HepG2 (cell line): ENCODE measurements at regions not wholly inside any gene's neighbourhood (a gene's known extent, or its start where the extent isn't known, plus 50 kb on each side); places are given as distances from the start of the nearest gene placed in this dataset.
"Not testable (repeated sequence)": the region's sequence is repeated elsewhere in the genome, so short reads cannot be mapped to it uniquely, and the experiment has no call there.

Experiments
- ATAC-seq: fragments of 200-7000 bp; cut with Tn5 transposase; 3 replicates; pipeline ENCODE4 v1.9.1; 2020; ENCODE audit warnings: mild to moderate bottlenecking, moderate library complexity
- BruUV-seq: library from RNA; stranded (reverse); fragments of 400-500 nt; replicated peaks from 2 replicates; lab custom pipeline; 2021; lab: Mats Ljungman, UMichigan
- CTCF ChIA-PET: fragments of 300-600 bp; formaldehyde crosslinking; extraction: SDS; loops from one replicate; lab custom pipeline; 2021; ENCODE audit warnings: low total read pairs, inconsistent platforms, low intra/inter-chr PET ratio; lab: Yijun Ruan, JAX
- POLR2A ChIA-PET: fragments of 350-600 bp; sonication (Branson Sonifier 250); formaldehyde crosslinking; loops from one replicate; lab custom pipeline; 2020; ENCODE audit warnings: antibody characterized with exemption, inconsistent platforms; lab: Yijun Ruan, JAX
- DNase-seq: peaks from one replicate; pipeline ENCODE4 v3.0.0-alpha.2; 2015; ENCODE audit warnings: low spot score
- FAIRE-seq: peaks from 3 replicates; lab custom pipeline; 2011; peaks lifted over from hg19 to GRCh38; lab: Jason Lieb, UNC
- H2AFZ ChIP-seq: one replicate; pipeline ENCODE4 v1.6.1; 2011; ENCODE audit warnings: low read length, inconsistent platforms
- H3K27ac ChIP-seq: fragments of 300-600 bp; 3 replicates; pipeline ENCODE4 v1.8.0; 2011; ENCODE audit warnings: mixed run types, mild to moderate bottlenecking, mixed read lengths, low read length, inconsistent platforms; ENCODE audit not compliant: insufficient read depth; ENCODE audit errors: extremely low read length
- H3K27me3 ChIP-seq, 2 experiments: fragments of 200-600 bp in 1 of 2; 2 replicates in 1 of 2; 3 replicates in 1 of 2; pipeline versions ENCODE4 v1.6.0 to v1.8.0; 2011; ENCODE audit warnings: low read length in 2 of 2, mild to moderate bottlenecking in 2 of 2, moderate library complexity in 2 of 2, inconsistent platforms in 1 of 2; ENCODE audit not compliant: insufficient read depth in 2 of 2, control insufficient read depth in 1 of 2
- H3K36me3 ChIP-seq, 2 experiments: fragments of 200-600 bp in 1 of 2; replicated peaks in 1 of 2; 2 replicates in 1 of 2; 3 replicates in 1 of 2; pipeline versions ENCODE4 v1.5.1 to v1.8.0; 2011; ENCODE audit warnings: low read length in 2 of 2, inconsistent platforms in 1 of 2; ENCODE audit not compliant: insufficient read depth in 2 of 2, control insufficient read depth in 1 of 2
- H3K4me1 ChIP-seq: 2 replicates; pipeline ENCODE4 v1.5.1; 2012; ENCODE audit warnings: low read length, inconsistent platforms; ENCODE audit not compliant: insufficient read depth
- H3K4me2 ChIP-seq: 2 replicates; pipeline ENCODE4 v1.6.0; 2011; ENCODE audit warnings: low read depth, low read length, inconsistent platforms
- H3K4me3 ChIP-seq, 3 experiments: fragments of 200-600 bp in 1 of 3; sonication (generic), shearing (Covaris generic) in 1 of 3; replicated peaks in 1 of 3; 2 replicates each; pipeline ENCODE4 v1.5.1; 2011 to 2016; ENCODE audit warnings: low read length in 3 of 3, inconsistent platforms in 2 of 3, low read depth in 2 of 3, mild to moderate bottlenecking in 2 of 3, control low read depth in 1 of 3, mixed read lengths in 1 of 3; ENCODE audit not compliant: insufficient read depth in 1 of 3
- H3K79me2 ChIP-seq: one replicate; pipeline ENCODE4 v1.6.1; 2011; ENCODE audit warnings: low read length, inconsistent platforms; ENCODE audit not compliant: insufficient read depth
- H3K9ac ChIP-seq: 2 replicates; pipeline ENCODE4 v1.6.0; 2011; ENCODE audit warnings: mild to moderate bottlenecking, low read depth, low read length, inconsistent platforms; ENCODE audit not compliant: insufficient read depth
- H3K9me3 ChIP-seq: 2 replicates; pipeline ENCODE4 v1.5.1; 2012; ENCODE audit warnings: mild to moderate bottlenecking, low read length
- H4K20me1 ChIP-seq: 2 replicates; pipeline ENCODE4 v1.6.0; 2011; ENCODE audit warnings: inconsistent platforms, mild to moderate bottlenecking, low read length, moderate library complexity; ENCODE audit not compliant: insufficient read depth
- ARID5B ChIP-seq: IDR thresholded peaks from 2 replicates; pipeline ENCODE4 v1.4.0; 2020; ENCODE audit warnings: mild to moderate bottlenecking, missing genetic modification reagents
- FOXO4 ChIP-seq: sonication (generic); formaldehyde crosslinking; conservative IDR thresholded peaks from 2 replicates; pipeline ENCODE4 v1.8.1; 2023; ENCODE audit warnings: missing genetic modification reagents
- HIVEP1 ChIP-seq: sonication (generic); formaldehyde crosslinking; IDR thresholded peaks from 2 replicates; pipeline ENCODE4 v1.4.0; 2020; ENCODE audit warnings: mild to moderate bottlenecking, missing genetic modification reagents
- NR2F6 ChIP-seq, 2 experiments: IDR thresholded peaks; 2 replicates each; pipeline ENCODE4 v1.6.1; 2016; ENCODE audit warnings: antibody characterized with exemption in 1 of 2, mild to moderate bottlenecking in 1 of 2
- RCOR2 ChIP-seq: IDR thresholded peaks from 2 replicates; pipeline ENCODE4 v1.6.1; 2016; ENCODE audit warnings: missing biosample characterization, missing genetic modification reagents
- THRA ChIP-seq: sonication (generic); formaldehyde crosslinking; IDR thresholded peaks from 2 replicates; pipeline ENCODE4 v1.4.0; 2020; ENCODE audit warnings: missing genetic modification reagents, borderline replicate concordance
- ZMYM3 ChIP-seq: sonication (generic); formaldehyde crosslinking; IDR thresholded peaks from 2 replicates; pipeline ENCODE4 v1.5.1; 2020; ENCODE audit warnings: mild to moderate bottlenecking, missing genetic modification reagents
- ZNF260 ChIP-seq: sonication (generic); formaldehyde crosslinking; IDR thresholded peaks from 2 replicates; pipeline ENCODE4 v1.4.0; 2020; ENCODE audit warnings: missing genetic modification reagents, low read depth, mild to moderate bottlenecking, borderline replicate concordance
- ZNF382 ChIP-seq: sonication (generic); formaldehyde crosslinking; IDR thresholded peaks from 2 replicates; pipeline ENCODE4 v1.5.0; 2020; ENCODE audit warnings: missing genetic modification reagents, mild to moderate bottlenecking, borderline replicate concordance
- ZSCAN31 ChIP-seq: sonication (generic); formaldehyde crosslinking; IDR thresholded peaks from 2 replicates; pipeline ENCODE4 v1.5.0; 2020; ENCODE audit warnings: low read depth, mild to moderate bottlenecking, missing genetic modification reagents
- WGBS: methylation state at CpG from one replicate; pipeline ENCODE4 v1.1.6; 2017; ENCODE audit warnings: low lambda C conversion rate; 5-methylcytosine and 5-hydroxymethylcytosine counted together
- in situ Hi-C: cut with HindIII; loops from 2 replicates; pipeline ENCODE4 v1.10.0; 2017; ENCODE audit warnings: low pct_unique_long_range_greater_than_20kb; ENCODE audit not compliant: extremely low pct_ligation_motif_present
- intact Hi-C: fragments of 100-400 bp; cut with micrococcal nuclease; formaldehyde crosslinking; loops from one replicate; pipeline ENCODE4 v1.10.0; 2022; ENCODE audit not compliant: unreplicated experiment

- TF ChIP-seq ZNF260 (CRISPR knock-in tag), result 0 out of 2 replicates have a peak, but pooled peaks have one; percentile 60
- TF ChIP-seq FOXO4, result 0 out of 2 replicates have a peak, but pooled peaks have one; percentile 27
- TF ChIP-seq ZMYM3 (CRISPR knock-in tag), result peak; percentile 81; the same call in 1 of the 2 replicates
- peak; percentile 58; the same call in 1 of the 2 replicates for TF ChIP-seq RCOR2 (CRISPR knock-in tag)
- H3K27me3 ChIP-seq, in situ Hi-C loops, intact Hi-C loops, CTCF ChIA-PET, FAIRE-seq, H4K20me1 ChIP-seq, H3K9me3 ChIP-seq, DNase-seq, BruUV-seq, H3K36me3 ChIP-seq: not testable (repeated sequence)
- POLR2A ChIA-PET, result interaction anchor here (1.1 to 1.3 kb wide), 4 partner anchors 10 to 43 kb away, joined by 4 to 6 read pairs (median 5); no protein-coding TSS in a partner anchor
- Histone ChIP-seq H3K4me1 (peaks cover 46% of the 10 kb centered on the region), H2AFZ (peak overlapping the region; percentile 3), H3K4me2 (peak overlapping the region; percentile 54), H3K4me3 (peak overlapping the region in 2 of 3 experiments; percentile 52 to 68; a peak in 4 of 6 replicates), H3K27ac (peak overlapping the region; percentile 69), H3K79me2 (peaks cover 16% of the 10 kb centered on the region), H3K9ac (peak overlapping the region; percentile 77)
- WGBS, result 44% methylated on average over 1 of the region's 1 CpG
- peak; percentile 50; the same call in 2 of the 3 replicates for ATAC-seq
These were observed 146.8 kb downstream of the IBTK start for GRCh38 chr6:82100763-82101162.

GRCh38 chr6:82097676-82098075, 149.9 kb downstream of the IBTK start:
- in situ Hi-C loops, result no loop called here
- no peak for FAIRE-seq
- no TSS peak for BruUV-seq
- Histone ChIP-seq H2AFZ (no peak overlapping the region), H3K9ac (no peak overlapping the region), H3K27me3 (no peaks in the 10 kb centered on the region), H3K4me2 (peak overlapping the region; percentile 22; the same call in 1 of the 2 replicates), H3K4me3 (no peak overlapping the region), H3K4me1 (peaks cover 67% of the 10 kb centered on the region), H3K9me3 (no peaks in the 10 kb centered on the region), H3K36me3 (no peaks in the 10 kb centered on the region), H3K79me2 (peaks cover 16% of the 10 kb centered on the region), H4K20me1 (no peaks in the 10 kb centered on the region), H3K27ac (no peak overlapping the region)
- intact Hi-C loops, result no loop called here
- POLR2A ChIA-PET, result interaction anchor here (1.5 kb wide), 1 partner anchor 151 kb away, joined by 4 read pairs; no protein-coding TSS in a partner anchor
- ATAC-seq, result no peak
- 71% methylated on average over 2 of the region's 2 CpGs for WGBS
- CTCF ChIA-PET, result no interaction called here
- DNase-seq, result peak; percentile 30
- TF ChIP-seq ARID5B (peak; percentile 73), THRA (0 out of 2 replicates have a peak, but pooled peaks have one; percentile 16), ZNF382 (CRISPR knock-in tag) (no peak), ZSCAN31 (CRISPR knock-in tag) (no peak), HIVEP1 (CRISPR knock-in tag) (no peak), NR2F6 (IDR thresholded peaks at IDR 0.05) (no peak), NR2F6 (CRISPR knock-in tag; IDR thresholded peaks at IDR 0.05) (no peak)
